HG03432 (cell line): ENCODE measurements at regions not wholly inside any gene's neighbourhood (a gene's known extent, or its start where the extent isn't known, plus 50 kb on each side); places are given as distances from the start of the nearest gene placed in this dataset.

Experiments used
- ATAC-seq: cut with Tn5 transposase; IDR thresholded peaks from one replicate; pipeline ENCODE4 v1.9.1; 2021; ENCODE audit warnings: mild to moderate bottlenecking, moderate library complexity; ENCODE audit not compliant: unreplicated experiment

DNA sequence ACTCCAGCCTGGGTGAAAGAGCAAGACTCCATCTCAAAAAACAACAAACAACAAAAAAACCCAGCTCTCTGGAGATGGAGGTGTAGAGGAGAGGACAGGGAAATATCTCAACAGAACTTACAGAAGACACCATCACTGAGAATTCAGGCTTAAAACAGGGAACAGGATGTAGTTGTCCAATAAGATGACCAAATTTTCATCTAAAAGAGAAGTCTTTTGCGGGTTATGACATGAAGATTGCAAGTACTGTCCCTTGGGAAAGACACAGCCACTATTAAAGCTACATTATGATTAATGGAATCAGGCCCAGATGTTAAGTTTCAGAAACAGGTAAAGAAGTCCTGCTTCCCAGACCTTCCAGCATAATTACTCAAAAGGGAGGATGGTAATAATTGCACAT lies 235.2 kb upstream of the NRP1 start:
- ATAC-seq = no peak

GRCh38 chr10:33566426-33566825 lies 232.0 kb upstream of the NRP1 start:
- no peak for ATAC-seq

- ATAC-seq = no peak
Measured at GRCh38 chr10:33566001-33566400, 231.5 kb upstream of the NRP1 start.

GRCh38 chr10:33565231-33565630 lies 230.8 kb upstream of the NRP1 start:
- ATAC-seq = no peak

DNA sequence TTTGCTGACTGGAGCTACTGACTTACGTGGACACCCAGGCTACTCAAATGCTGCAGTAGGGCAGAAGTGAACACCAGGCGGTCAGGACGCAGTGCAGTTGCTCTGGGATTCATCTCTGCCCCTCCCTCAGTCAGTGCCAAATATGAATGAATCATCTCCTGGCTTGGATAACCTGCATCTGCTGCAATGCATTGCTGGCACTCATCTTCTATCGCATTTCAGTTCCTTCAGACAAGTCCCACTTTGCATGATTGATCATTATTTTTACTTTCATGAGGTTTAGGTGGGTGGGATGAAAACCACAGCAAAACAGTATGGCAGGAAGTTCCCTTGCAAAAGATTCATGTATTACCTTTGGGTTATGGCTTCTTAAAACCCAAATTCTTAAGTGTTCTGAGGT lies 224.6 kb upstream of the NRP1 start:
- ATAC-seq = no peak

DNA sequence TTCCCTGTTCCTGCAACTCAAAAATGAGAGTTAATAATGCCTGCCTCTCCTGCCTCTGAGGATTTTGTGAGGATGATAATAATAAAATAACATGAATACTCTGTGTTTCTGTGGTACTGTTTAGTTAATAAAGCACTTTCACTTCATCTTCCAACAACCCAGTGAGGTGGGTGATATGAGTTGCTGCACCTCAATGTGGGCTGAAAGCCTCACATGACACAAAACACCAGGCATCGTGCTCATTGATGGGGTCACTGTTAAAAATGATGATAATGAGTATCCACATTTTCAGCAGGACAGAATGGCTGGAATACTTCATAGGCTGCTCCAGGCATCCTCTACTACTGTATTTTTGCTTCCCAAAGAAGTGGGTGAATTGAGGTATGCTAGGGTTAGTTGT lies 222.8 kb upstream of the NRP1 start:
- ATAC-seq = no peak

DNA sequence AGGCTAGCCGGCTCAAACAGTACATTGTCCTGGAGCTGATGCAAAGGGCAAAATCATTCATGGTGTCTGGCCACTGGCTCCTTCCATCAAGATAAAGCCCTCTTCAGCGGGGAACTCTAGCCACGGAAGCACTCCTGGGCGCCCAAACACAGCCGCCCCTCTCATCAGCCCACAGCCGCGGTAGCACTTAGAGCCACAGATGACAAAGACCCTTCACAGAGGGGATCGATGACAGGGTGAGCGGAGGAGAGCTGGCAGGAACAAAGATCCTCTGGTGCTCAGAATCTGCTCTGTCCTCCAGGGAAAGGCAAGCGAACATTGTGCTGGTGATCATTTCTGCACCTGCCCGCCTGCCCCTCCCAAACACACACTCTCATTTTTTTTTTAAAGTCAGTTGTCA lies 222.2 kb upstream of the NRP1 start:
- no peak for ATAC-seq

DNA sequence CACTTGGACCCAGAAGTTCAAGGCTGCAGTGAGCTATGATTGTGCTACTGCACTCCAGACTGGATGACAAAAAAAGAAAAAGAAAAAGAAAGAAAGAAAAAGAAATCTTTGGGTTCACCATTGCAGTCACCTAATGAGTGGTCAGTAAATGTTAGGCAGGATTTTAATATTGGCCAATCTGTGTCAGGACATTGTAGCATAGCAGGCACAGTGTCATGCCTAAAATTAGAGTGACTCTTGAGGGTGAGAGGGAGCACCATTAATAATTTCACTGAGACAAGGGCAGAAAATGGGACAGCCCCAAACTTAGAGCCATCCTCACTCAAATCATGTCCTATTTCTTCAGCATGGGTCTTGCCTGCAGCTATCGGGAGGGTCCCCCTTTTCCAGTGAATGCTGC lies 221.6 kb upstream of the NRP1 start:
- no peak for ATAC-seq

- ATAC-seq = no peak
Measured at GRCh38 chr10:33553748-33554571, 219.5 kb upstream of the NRP1 start.

DNA sequence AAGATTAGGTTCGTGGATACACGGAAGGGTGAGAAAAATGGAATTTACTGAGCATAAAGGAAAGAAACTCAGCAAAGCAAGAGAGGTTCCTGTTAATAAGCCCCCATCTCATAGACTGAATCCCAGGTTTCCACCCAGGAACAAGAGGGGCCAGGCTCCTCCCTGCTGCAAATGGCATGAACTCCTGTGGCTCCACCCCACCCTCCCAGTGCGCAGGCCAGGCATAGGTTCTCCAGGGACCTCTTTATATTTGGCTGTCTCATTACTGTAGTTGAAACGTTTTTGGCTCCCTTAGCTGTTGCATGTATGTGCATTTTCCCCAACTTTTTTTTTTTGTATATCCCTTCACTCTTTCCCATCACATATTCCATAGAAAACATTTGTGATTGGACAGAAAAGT lies 217.8 kb upstream of the NRP1 start:
- ATAC-seq = no peak

- no peak for ATAC-seq
Measured at GRCh38 chr10:33550811-33551210, 216.3 kb upstream of the NRP1 start.

DNA sequence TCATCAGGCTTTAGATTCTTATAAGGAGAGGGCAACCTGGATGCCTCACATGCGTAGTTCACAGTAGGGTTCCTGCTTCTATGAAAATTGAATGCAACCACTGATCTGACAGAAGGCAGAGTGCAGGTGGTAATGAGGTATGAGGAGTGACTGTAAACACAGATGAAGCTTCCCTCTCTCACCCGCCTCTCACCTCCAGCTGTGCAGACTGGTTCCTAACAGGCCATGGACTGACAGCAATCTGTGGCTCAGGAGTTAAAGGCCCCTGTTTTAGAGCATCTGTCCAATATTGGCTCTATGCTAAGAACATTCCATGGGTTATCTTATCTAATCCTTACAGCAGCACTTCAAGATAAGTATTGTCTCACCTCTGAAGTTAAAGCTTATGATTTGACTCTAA lies 213.5 kb upstream of the NRP1 start:
- no peak for ATAC-seq

DNA sequence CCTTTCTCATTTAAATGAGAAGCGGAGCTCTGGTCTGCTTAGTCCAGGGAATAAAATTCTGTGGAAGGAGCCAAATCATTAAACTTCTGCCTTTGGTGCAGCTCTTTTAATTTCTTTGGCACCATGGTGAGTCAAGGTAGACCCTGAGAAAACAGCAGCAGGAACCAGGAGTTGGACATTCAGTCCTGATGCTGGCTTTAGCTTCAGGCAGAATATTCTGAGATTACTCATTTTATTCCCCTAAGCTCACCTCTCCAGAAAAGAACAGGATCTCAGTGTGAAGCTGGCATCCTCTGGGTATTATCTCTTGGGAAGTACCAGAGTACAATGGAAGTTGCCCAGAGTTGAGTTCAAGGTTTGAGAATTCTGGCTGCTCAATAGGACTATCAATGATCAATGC lies 211.6 kb upstream of the NRP1 start:
- ATAC-seq = no peak

DNA sequence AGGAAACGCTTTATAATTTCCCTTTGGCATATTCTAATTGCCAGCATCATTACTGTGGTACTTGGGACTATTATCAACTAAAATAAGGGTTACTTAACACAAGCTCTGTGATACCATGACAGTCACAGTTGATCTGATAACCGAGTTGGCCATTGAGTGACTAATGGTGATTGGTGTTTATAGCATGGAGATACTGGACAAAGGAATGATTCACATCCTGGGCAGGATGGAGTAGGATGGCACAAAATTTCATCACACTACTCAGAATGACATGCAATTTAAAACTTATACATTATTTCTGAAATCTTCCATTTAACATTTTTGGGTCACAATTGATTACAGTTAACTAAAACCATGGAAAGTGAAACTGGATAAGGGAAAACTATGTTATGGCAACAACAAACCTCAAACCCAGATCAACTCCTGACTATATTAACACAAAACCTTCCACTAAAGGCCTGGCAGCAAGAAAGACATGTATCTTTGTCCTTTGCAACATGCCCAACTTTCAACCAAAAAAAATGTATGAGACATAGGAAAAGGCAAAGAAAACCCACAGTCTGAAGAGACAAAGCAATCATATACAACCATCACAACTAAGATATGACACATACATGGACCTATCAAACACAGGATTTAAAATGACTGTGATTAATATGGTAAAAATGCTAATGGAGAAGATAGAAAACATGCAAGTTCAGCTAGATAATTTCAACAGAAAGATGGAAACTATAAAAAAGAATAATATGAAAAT lies 208.5 kb upstream of the NRP1 start:
- ATAC-seq = no peak

- no peak for ATAC-seq
Measured at GRCh38 chr10:33539116-33539515, 204.6 kb upstream of the NRP1 start.

DNA sequence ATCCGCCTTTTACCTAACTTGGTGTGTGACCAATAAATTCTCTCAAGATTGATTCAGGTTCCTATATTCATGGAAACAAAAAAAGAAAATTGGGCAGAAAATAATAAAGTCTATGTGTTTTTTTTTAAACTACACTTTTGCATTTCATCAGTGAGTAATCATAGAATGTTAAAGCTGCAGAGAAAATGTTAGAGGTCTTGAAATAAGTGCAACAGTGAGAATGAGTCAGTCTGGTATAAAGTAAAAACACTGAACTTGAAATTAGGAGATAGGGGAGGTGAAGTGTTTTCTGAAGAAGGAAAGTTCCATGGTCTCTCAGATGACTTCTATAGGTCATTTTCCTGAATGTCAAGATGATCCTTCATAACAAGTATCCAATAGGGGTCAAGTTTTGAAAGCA lies 202.6 kb upstream of the NRP1 start:
- ATAC-seq = no peak

GRCh38 chr10:33536508-33536907 lies 202.0 kb upstream of the NRP1 start:
- no peak for ATAC-seq

DNA sequence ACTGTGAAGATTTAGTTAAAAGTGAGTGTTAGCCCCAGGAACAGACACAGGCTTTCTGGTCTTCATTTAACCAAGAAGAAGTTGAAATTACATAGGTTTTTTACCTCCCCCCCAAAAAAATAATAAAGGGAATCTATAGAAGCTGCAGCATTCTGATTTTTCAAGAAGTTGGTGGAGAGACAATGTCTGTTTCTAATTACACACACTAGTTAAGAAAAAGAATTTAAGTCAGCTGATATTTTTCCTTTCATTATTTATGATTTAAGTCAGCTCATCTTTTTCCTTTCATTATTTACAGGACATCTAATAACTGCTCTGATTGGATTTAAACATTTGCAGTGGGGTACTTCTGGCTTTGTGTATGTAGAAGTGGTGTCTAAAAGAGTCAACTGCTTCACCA lies 201.4 kb upstream of the NRP1 start:
- no peak for ATAC-seq

DNA sequence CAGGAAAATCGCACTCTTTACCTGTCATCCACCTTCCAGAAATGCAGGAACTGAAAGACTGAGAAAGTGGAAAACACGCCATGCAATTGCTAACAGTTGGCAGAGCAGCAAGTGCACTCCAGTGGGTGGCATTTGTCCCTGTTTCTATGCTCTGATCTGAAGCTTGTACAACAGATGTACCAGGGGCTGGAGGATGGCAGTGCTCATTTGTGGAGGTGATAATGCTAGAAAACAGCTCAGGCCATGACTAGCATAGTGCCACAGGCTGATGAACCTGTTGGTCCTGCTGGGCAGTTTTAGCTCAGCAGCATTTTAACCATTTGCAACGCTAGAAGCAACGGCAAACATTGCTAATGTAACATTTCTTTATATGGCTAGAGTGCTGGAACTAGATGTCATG lies 199.9 kb upstream of the NRP1 start:
- no peak for ATAC-seq

DNA sequence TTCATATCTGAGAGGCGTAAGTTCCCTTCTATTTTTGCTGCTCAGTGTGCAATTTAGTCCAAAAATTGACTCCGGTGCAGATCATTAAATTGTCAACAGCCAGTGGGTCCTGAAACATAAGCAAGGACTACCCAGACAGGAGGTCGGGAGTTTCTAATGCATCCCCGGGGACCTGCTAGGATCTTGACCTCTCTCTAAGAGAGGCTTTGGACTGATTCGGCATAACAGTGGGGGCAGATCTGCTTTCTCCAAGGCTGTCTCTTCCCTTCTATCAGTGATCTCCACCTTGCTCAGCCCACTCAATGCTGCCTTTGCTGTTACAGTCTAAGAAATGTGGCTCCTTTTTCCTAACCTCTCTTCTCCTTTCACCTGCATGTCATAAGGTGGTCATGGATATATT lies 199.1 kb upstream of the NRP1 start:
- ATAC-seq = no peak

DNA sequence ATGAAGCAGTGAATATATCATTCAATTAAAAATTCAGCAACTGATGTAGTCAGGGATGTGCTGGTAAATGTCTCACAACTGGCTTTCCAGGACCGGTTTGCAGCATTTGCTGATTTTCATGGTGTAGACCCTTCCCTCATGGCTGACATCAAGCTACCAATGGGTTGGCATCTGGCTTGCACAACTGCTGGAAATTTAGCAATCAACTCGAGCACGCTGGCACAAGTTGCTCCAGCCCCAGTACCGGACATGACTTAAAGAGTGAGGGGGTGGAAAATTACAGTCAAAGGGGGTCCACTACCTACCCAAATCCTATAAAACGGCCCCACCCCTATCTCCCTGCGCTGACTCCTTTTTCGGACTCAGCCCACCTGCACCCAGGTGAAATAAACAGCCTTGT lies 198.4 kb upstream of the NRP1 start:
- no peak for ATAC-seq

GRCh38 chr10:33529234-33529633 lies 194.8 kb upstream of the NRP1 start:
- no peak for ATAC-seq

GRCh38 chr10:33524966-33525365 lies 190.5 kb upstream of the NRP1 start:
- no peak for ATAC-seq
